ENCODE measurements at regions not wholly inside any gene's neighbourhood (a gene's known extent, or its start where the extent isn't known, plus 50 kb on each side); places are given as distances from the start of the nearest gene placed in this dataset.

GRCh38 chr6:4660377-4661321, 115.6 kb upstream of the CDYL start:
- TF ChIP-seq CTCF (IDR thresholded peaks at IDR 0.05) (no peak), POLR2A (IDR thresholded peaks at IDR 0.05) (no peak)

All from adrenal gland (tissue), 5 donors.